ENCODE measurements at regions not wholly inside any gene's neighbourhood (a gene's known extent, or its start where the extent isn't known, plus 50 kb on each side); places are given as distances from the start of the nearest gene placed in this dataset.

GRCh38 chr10:44326474-44327030 lies 58.3 kb downstream of the CXCL12 start:
- DNase-seq (ENCODE audit: low spot score): no peak
- Histone ChIP-seq H3K4me2 (ENCODE audit: insufficient read depth, low read length, poor library complexity, severe bottlenecking) (no peak overlapping the region), H2BK5ac (ENCODE audit: low read length) (no peak overlapping the region), H2AK5ac (ENCODE audit: low read depth, low read length) (no peak overlapping the region), H3K18ac (ENCODE audit: low read length) (no peak overlapping the region), H3K4ac (ENCODE audit: low read length) (no peak overlapping the region), H3K79me1 (ENCODE audit: low read depth, low read length) (no peaks in the 10 kb centered on the region), H2BK120ac (ENCODE audit: low read depth, low read length) (no peak overlapping the region), H3K14ac (ENCODE audit: low read length) (no peak overlapping the region), H3K27me3 (ENCODE audit: control insufficient read depth in 3 of 3, insufficient read depth in 3 of 3, low read depth in 1 of 3, low read length in 3 of 3) (no peaks in the 10 kb centered on the region), H3K9me3 (replicated peaks in 1 of 2; ENCODE audit: control insufficient read depth in 2 of 2, insufficient read depth in 1 of 2, low read depth in 1 of 2, low read length in 2 of 2) (no peaks in the 10 kb centered on the region), H4K8ac (ENCODE audit: low read depth, low read length) (no peak overlapping the region), H2BK12ac (ENCODE audit: low read length) (no peak overlapping the region), H3K9ac (ENCODE audit: low read depth, low read length, poor library complexity) (no peak overlapping the region), H2BK15ac (ENCODE audit: low read length) (no peak overlapping the region), H3K27ac (replicated peaks; ENCODE audit: low read length) (no peak overlapping the region), H3K36me3 (replicated peaks in 1 of 2; ENCODE audit: control insufficient read depth in 2 of 2, insufficient read depth in 2 of 2, low read length in 2 of 2) (no peaks in the 10 kb centered on the region), H2AFZ (ENCODE audit: low read length) (no peak overlapping the region), H3K23ac (ENCODE audit: low read depth, low read length, poor library complexity) (no peak overlapping the region), H3K4me1 (ENCODE audit: control insufficient read depth in 2 of 2, insufficient read depth in 1 of 2, low read depth in 1 of 2, low read length in 2 of 2) (no peaks in the 10 kb centered on the region), H4K91ac (ENCODE audit: low read depth, low read length, poor library complexity) (no peak overlapping the region), H3K4me3 (ENCODE audit: low read length in 2 of 2) (no peak overlapping the region)
- WGBS, 2 donors (ENCODE audit: extremely low coverage in 2 of 2, insufficient read length in 2 of 2, insufficient replicate concordance in 1 of 2): no CpG with 5 or more reads among the region's 1 CpG

- no peak overlapping the region for H2AK5ac ChIP-seq (ENCODE audit: low read depth, low read length)
- no CpG with 5 or more reads among the region's 6 CpGs for WGBS, 2 donors (ENCODE audit: extremely low coverage in 2 of 2, insufficient read length in 2 of 2, insufficient replicate concordance in 1 of 2)
- H4K8ac ChIP-seq (ENCODE audit: low read depth, low read length): no peak overlapping the region
- no peak overlapping the region for H2BK15ac ChIP-seq (ENCODE audit: low read length)
- H2BK12ac ChIP-seq (ENCODE audit: low read length): no peak overlapping the region
- no peak overlapping the region for H3K18ac ChIP-seq (ENCODE audit: low read length)
- no peak overlapping the region for H3K14ac ChIP-seq (ENCODE audit: low read length)
- H3K27me3 ChIP-seq (ENCODE audit: control insufficient read depth in 3 of 3, insufficient read depth in 3 of 3, low read depth in 1 of 3, low read length in 3 of 3): no peaks in the 10 kb centered on the region
- H3K27ac ChIP-seq (replicated peaks; ENCODE audit: low read length): no peak overlapping the region
- no peaks in the 10 kb centered on the region for H3K9me3 ChIP-seq (replicated peaks in 1 of 2; ENCODE audit: control insufficient read depth in 2 of 2, insufficient read depth in 1 of 2, low read depth in 1 of 2, low read length in 2 of 2)
- no peak overlapping the region for H2AFZ ChIP-seq (ENCODE audit: low read length)
- H4K91ac ChIP-seq (ENCODE audit: low read depth, low read length, poor library complexity): no peak overlapping the region
- H3K23ac ChIP-seq (ENCODE audit: low read depth, low read length, poor library complexity): no peak overlapping the region
- no peak for DNase-seq (ENCODE audit: low spot score)
- H3K79me1 ChIP-seq (ENCODE audit: low read depth, low read length): no peaks in the 10 kb centered on the region
- no peak overlapping the region for H2BK120ac ChIP-seq (ENCODE audit: low read depth, low read length)
- no peak overlapping the region for H3K9ac ChIP-seq (ENCODE audit: low read depth, low read length, poor library complexity)
- H3K4me1 ChIP-seq (ENCODE audit: control insufficient read depth in 2 of 2, insufficient read depth in 1 of 2, low read depth in 1 of 2, low read length in 2 of 2): no peaks in the 10 kb centered on the region
- no peak overlapping the region for H3K4me2 ChIP-seq (ENCODE audit: insufficient read depth, low read length, poor library complexity, severe bottlenecking)
- H3K36me3 ChIP-seq (replicated peaks in 1 of 2; ENCODE audit: control insufficient read depth in 2 of 2, insufficient read depth in 2 of 2, low read length in 2 of 2): no peaks in the 10 kb centered on the region
- H2BK5ac ChIP-seq (ENCODE audit: low read length): no peak overlapping the region
- no peak overlapping the region for H3K4me3 ChIP-seq (ENCODE audit: low read length in 2 of 2)
- H3K4ac ChIP-seq (ENCODE audit: low read length): no peak overlapping the region
Observed at GRCh38 chr10:44325596-44326307, 59.1 kb downstream of the CXCL12 start.

- no peak overlapping the region for H3K14ac ChIP-seq (ENCODE audit: low read length)
- no peak overlapping the region for H2AFZ ChIP-seq (ENCODE audit: low read length)
Observed at GRCh38 chr10:44325157-44325556, 59.7 kb downstream of the CXCL12 start.

GRCh38 chr10:44323838-44324237 lies 61.1 kb downstream of the CXCL12 start:
- no peak overlapping the region for H3K23ac ChIP-seq (ENCODE audit: low read depth, low read length, poor library complexity)
- no peak overlapping the region for H4K8ac ChIP-seq (ENCODE audit: low read depth, low read length)
- H3K9ac ChIP-seq (ENCODE audit: low read depth, low read length, poor library complexity): no peak overlapping the region
- no peaks in the 10 kb centered on the region for H3K27me3 ChIP-seq (ENCODE audit: control insufficient read depth in 3 of 3, insufficient read depth in 3 of 3, low read depth in 1 of 3, low read length in 3 of 3)
- H2BK120ac ChIP-seq (ENCODE audit: low read depth, low read length): no peak overlapping the region
- H3K36me3 ChIP-seq (replicated peaks in 1 of 2; ENCODE audit: control insufficient read depth in 2 of 2, insufficient read depth in 2 of 2, low read length in 2 of 2): no peaks in the 10 kb centered on the region
- H3K18ac ChIP-seq (ENCODE audit: low read length): no peak overlapping the region
- H4K91ac ChIP-seq (ENCODE audit: low read depth, low read length, poor library complexity): no peak overlapping the region
- H2BK15ac ChIP-seq (ENCODE audit: low read length): no peak overlapping the region
- no peak overlapping the region for H3K4ac ChIP-seq (ENCODE audit: low read length)
- DNase-seq (ENCODE audit: low spot score): no peak
- H3K4me1 ChIP-seq (ENCODE audit: control insufficient read depth in 2 of 2, insufficient read depth in 1 of 2, low read depth in 1 of 2, low read length in 2 of 2): no peaks in the 10 kb centered on the region
- H2BK5ac ChIP-seq (ENCODE audit: low read length): no peak overlapping the region
- no peaks in the 10 kb centered on the region for H3K9me3 ChIP-seq (replicated peaks in 1 of 2; ENCODE audit: control insufficient read depth in 2 of 2, insufficient read depth in 1 of 2, low read depth in 1 of 2, low read length in 2 of 2)
- no peak overlapping the region for H2AFZ ChIP-seq (ENCODE audit: low read length)
- no CpG with 5 or more reads among the region's 3 CpGs for WGBS, 2 donors (ENCODE audit: extremely low coverage in 2 of 2, insufficient read length in 2 of 2, insufficient replicate concordance in 1 of 2)
- H2BK12ac ChIP-seq (ENCODE audit: low read length): no peak overlapping the region
- no peaks in the 10 kb centered on the region for H3K79me1 ChIP-seq (ENCODE audit: low read depth, low read length)
- H3K27ac ChIP-seq (replicated peaks; ENCODE audit: low read length): no peak overlapping the region
- H2AK5ac ChIP-seq (ENCODE audit: low read depth, low read length): no peak overlapping the region
- H3K14ac ChIP-seq (ENCODE audit: low read length): no peak overlapping the region
- H3K4me2 ChIP-seq (ENCODE audit: insufficient read depth, low read length, poor library complexity, severe bottlenecking): no peak overlapping the region
- no peak overlapping the region for H3K4me3 ChIP-seq (ENCODE audit: low read length in 2 of 2)

More at GRCh38 chr10:44325157-44325556, 59.7 kb downstream of the CXCL12 start:
- Histone ChIP-seq H2AK5ac (ENCODE audit: low read depth, low read length) (no peak overlapping the region), H3K79me1 (ENCODE audit: low read depth, low read length) (no peaks in the 10 kb centered on the region), H2BK5ac (ENCODE audit: low read length) (no peak overlapping the region), H3K18ac (ENCODE audit: low read length) (no peak overlapping the region), H3K36me3 (replicated peaks in 1 of 2; ENCODE audit: control insufficient read depth in 2 of 2, insufficient read depth in 2 of 2, low read length in 2 of 2) (no peaks in the 10 kb centered on the region), H3K27me3 (ENCODE audit: control insufficient read depth in 3 of 3, insufficient read depth in 3 of 3, low read depth in 1 of 3, low read length in 3 of 3) (no peaks in the 10 kb centered on the region), H2BK15ac (ENCODE audit: low read length) (no peak overlapping the region), H3K4me1 (ENCODE audit: control insufficient read depth in 2 of 2, insufficient read depth in 1 of 2, low read depth in 1 of 2, low read length in 2 of 2) (no peaks in the 10 kb centered on the region), H4K8ac (ENCODE audit: low read depth, low read length) (no peak overlapping the region), H3K27ac (replicated peaks; ENCODE audit: low read length) (no peak overlapping the region), H3K23ac (ENCODE audit: low read depth, low read length, poor library complexity) (no peak overlapping the region), H3K9me3 (replicated peaks in 1 of 2; ENCODE audit: control insufficient read depth in 2 of 2, insufficient read depth in 1 of 2, low read depth in 1 of 2, low read length in 2 of 2) (no peaks in the 10 kb centered on the region), H2BK120ac (ENCODE audit: low read depth, low read length) (no peak overlapping the region), H3K4me3 (ENCODE audit: low read length in 2 of 2) (no peak overlapping the region), H3K4me2 (ENCODE audit: insufficient read depth, low read length, poor library complexity, severe bottlenecking) (no peak overlapping the region), H3K4ac (ENCODE audit: low read length) (no peak overlapping the region), H4K91ac (ENCODE audit: low read depth, low read length, poor library complexity) (no peak overlapping the region), H3K9ac (ENCODE audit: low read depth, low read length, poor library complexity) (no peak overlapping the region), H2BK12ac (ENCODE audit: low read length) (no peak overlapping the region)
- no peak for DNase-seq (ENCODE audit: low spot score)
- no CpG with 5 or more reads among the region's 3 CpGs for WGBS, 2 donors (ENCODE audit: extremely low coverage in 2 of 2, insufficient read length in 2 of 2, insufficient replicate concordance in 1 of 2)
